T1000 (cell line): ENCODE measurements at regions not wholly inside any gene's neighbourhood (a gene's known extent, or its start where the extent isn't known, plus 50 kb on each side); places are given as distances from the start of the nearest gene placed in this dataset.
"Not testable (repeated sequence)": the region's sequence is repeated elsewhere in the genome, so short reads cannot be mapped to it uniquely, and the experiment has no call there.

Source experiments
- DNase-seq: peaks from one replicate; lab custom pipeline; 2025; ENCODE audit warnings: mixed read lengths; lab: John Stamatoyannopoulos, UW

- no peak for DNase-seq
These were observed 647.6 kb downstream of the TNS3 start for GRCh38 chr7:46934198-46934825.

DNA sequence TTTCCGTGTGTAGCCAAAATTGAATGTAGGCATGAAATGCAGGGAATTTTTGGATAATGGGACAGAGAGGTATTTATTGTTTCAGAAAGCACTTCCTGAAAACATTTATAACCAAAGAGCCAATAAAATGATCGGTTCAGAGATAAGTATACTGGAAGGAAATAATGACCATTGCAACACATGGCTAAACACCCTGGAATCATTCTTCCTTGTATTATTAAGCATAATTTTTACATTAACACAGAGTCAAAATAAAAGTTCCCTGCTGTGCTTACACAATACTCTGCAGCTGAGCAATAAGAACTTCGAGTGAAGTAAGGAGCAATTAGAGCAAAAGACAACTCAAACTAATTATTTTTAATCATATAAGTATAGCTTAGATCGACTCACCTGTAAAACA, 648.3 kb downstream of the TNS3 start:
- DNase-seq = no peak

- DNase-seq = peak; percentile 9
These were observed 649.1 kb downstream of the TNS3 start for GRCh38 chr7:46932676-46933424.

GRCh38 chr7:46932306-46932675, 649.6 kb downstream of the TNS3 start:
- DNase-seq = no peak

DNA sequence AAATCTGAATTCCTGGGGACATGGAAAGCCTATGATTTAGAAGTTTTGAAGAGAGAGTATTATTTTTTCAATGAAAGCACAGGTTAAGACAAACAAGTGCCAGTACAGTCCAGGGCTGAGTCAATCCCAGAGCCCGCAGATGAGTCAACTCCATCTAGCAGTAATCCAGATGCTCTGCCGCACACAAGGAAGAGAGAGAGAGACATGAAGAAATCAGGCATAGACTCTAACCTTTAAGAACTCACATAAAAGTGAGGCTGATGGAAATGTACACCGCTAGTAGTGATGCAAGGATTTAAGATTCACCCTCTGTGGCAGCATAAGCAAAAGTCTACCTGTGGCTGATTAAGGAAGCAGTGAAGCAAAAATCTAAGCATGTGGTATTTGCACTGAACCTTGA, 651.5 kb downstream of the TNS3 start:
- peak; percentile 57 for DNase-seq

DNA sequence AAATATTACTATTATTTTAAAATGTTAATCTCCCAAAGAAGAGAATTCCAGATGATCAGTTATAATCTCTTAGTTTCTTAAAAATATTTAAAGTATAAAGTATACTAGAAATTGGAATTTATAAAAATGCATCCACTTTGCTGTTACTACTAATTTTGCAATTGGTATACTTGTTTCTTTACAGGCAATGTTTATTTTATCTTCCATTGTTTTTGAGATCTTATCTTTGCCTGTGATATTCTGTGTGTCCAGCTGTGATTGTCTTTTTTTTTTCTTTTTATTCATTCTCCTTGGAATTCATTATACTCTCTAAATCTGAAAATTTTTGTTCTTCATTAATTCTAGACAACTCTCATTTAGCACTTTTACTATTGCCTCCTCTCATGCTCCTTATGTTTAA, 652.6 kb downstream of the TNS3 start:
- no peak for DNase-seq

DNA sequence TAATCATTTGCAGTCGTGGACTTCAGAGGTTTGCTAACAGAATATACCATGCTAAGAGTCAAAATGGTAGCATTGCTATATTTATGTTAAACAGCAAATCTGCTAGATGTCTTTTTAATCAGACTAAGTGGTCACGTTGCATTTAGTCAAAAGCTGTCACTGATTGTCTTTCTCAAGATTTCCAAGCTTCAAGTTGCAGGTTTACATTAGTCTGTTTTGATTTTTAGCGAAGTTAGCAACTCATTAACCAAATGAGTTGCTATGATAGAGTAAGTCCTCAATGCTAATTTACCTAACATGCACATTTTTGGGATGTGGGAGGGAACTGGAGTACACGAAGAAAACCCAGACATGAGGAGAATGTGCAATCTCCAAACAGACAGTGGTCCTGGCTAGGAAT, 653.2 kb downstream of the TNS3 start:
- no peak for DNase-seq

- no peak for DNase-seq
These were observed 654.6 kb downstream of the TNS3 start for GRCh38 chr7:46927131-46927810.

DNA sequence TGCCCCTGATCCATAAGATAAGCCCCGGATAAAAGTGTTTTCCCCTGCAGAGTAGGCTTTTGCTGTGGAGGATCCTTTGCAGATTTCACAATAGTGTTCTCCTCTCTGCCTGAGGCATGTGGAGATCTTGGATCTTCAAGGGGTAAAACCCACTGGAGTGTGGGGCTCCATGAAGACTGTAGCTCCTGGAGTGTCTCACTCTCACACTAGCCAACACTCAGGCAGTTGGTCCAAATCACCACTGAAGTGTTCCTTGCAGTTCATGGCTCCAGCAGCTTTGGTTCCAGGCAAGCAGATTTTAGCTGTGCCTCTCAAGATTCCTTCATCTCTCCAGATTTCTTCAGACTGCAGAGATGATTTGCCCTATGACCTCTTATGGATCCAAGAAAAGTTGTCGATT, 665.3 kb downstream of the TNS3 start:
- DNase-seq = no peak

- no peak for DNase-seq
These were observed 669.2 kb downstream of the TNS3 start for GRCh38 chr7:46912692-46913091.

- no peak for DNase-seq
These were observed 672.3 kb downstream of the TNS3 start for GRCh38 chr7:46909601-46910051.

DNA sequence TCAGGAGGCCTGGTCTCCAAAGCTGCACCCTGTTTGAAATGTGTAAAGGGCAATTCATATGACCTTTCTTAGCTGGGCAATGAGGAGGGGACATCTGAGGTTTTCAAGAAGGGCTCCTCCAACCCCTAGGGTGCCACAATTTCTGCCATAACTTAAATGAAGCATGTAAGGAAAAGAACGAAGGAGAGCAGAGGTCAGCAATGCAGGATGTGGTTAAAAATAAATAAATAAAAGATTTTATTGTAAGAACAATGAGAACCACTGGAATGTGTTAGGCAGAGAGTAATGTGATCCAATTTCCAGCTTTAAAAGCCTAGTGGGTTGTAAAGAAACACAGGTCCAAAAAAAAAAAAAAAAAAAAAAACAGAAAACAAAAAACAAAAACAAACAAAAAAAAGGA, 673.1 kb downstream of the TNS3 start:
- DNase-seq = peak; percentile 32

- not testable (repeated sequence) for DNase-seq
These were observed 677.4 kb downstream of the TNS3 start for GRCh38 chr7:46904523-46904922.

DNA sequence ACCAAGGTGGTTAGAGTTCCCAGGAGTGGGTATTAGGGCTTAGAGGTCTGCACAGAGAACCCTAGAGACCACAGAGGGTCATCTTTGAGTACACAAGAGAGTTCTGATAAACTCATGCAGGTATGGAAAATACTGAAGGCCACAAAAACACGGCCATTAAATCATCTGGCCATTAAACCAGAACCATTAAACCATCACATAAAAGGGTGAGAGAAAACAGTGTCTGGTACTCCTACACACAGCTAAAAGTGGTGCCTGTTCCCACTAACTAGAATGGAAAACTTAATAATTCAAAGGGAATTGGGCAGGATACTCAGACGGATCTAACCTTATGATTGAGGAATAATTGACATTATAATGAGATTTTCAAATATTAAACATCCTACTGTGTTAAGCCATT, 679.4 kb downstream of the TNS3 start:
- DNase-seq = no peak

DNA sequence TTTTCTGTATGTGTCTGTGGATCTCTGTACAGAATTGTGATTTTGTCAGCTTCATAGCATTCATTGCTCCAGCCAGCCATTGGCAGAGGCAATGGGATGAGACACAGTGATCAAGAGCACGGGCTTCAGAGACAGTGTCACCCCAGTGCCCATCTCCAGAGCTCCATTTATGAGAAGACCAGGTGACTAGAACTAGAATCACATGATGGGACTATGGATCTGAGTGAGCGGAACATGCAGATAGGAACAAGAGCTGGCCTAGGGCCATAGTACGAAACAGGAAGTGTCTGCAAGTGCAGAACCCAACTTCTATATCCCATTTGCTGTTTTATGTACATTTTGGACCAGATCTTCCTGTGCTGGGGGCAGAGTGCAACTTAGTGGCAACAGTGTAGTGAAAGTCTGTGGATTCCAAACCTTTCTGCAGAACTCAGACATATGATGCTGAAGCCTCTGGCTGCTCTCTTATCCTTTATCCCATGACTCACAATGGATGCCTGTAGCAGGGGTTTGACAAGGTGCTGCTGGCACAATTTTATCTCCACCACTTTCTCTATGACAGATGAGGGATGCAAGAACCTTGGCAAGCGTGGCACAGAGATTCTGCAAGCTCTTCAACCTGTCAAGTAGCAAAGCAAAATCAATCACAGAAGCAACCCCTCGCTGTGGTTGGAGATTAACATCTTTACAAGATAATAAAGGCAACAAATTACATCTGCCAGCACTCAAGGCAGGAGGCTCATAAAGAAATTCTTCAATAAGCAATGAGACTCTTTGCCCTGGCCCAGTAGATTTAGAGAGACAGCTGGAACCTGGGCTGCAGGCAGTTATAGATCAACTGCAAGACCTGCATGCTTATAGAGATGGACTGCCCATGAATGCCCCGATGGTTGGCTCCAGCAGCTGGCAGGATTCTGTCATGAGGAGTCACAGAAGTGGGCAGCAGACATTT, 681.3 kb downstream of the TNS3 start:
- no peak for DNase-seq

DNA sequence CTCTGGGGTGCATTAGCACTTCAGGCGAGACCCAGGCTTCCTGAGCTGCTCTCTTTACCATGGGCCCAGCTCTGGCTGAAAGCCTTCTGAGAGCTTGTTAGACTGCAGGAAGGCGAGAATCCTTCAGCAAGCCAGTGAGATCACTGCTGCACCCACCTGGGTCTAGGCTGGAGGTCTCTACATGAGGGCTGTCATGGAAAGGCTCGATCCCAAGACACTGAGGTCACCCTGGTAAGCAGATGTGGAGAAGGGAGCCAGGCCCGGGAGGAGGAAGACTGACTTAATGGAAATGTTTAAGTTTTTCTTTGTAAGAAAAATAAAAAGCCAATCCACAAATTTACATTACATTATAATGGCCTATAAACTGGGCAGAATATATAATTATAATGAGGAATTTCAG, 684.5 kb downstream of the TNS3 start:
- no peak for DNase-seq

DNA sequence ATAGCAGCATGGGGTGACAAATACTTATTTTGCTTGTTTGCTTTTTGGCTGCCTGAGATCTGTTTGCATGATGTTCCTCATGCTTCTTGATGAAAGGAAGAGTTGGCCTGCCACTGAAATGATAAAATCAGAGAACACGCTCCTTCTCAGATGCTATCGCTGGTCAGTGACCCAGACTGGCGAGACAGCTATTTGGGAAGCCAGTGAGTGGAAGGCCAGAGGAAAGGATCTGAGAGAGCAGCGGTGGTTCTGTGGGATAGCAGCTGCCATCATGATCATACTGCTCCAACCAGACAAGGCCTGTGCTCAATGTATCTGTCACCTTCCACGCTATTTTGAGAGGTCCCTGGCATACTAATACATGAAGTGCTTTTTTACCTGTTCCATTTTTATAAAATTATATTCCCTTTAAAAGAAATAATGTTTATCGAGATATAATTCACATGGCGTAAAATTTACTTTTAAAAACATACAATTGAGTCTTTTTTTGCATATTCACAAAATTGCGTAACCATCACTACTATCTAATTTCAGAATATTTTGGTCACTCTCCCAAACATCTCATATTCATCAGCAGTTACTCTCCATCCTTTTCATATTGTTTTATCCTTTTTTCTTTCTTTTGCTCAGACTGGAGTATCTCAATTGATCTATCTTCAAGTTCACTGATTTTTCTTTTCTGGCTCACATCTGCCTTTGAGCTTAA, 695.1 kb downstream of the TNS3 start:
- no peak for DNase-seq

GRCh38 chr7:46885167-46885566, 696.7 kb downstream of the TNS3 start:
- DNase-seq = no peak

DNA sequence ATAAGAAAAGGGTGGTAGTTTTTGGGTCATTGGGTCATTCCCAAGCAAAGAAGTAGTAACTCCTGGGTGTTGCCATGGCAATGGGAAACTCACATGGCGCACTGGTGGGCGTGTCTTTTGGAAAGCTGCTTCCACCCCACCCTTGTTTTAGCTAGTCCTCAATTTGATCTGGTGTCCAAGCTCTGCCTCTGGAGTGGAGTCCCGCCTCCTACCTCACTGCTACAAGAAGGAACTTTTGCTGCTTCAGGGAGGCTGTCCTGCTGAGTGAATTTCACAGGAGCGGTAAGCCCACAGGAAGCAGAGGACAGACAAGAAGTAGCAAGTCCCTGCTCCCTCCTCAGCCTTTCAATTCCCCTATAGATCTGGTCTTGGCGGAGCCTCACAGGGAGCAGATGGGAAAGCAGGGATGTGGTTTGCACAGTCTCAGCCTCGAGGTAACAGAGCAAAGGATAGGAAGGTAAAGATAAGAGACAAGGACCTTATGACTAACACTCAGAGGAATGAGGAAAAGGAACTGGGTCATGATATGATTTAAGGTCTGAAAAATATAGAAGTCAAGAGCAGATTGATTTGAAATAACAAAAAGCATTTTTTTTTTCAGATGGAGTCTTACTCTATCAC, 700.3 kb downstream of the TNS3 start:
- no peak for DNase-seq

- no peak for DNase-seq
These were observed 701.3 kb downstream of the TNS3 start for GRCh38 chr7:46880508-46881196.
